GM12865 (cell line): ENCODE measurements at regions not wholly inside any gene's neighbourhood (a gene's known extent, or its start where the extent isn't known, plus 50 kb on each side); places are given as distances from the start of the nearest gene placed in this dataset.

Experiments used
- DNase-seq: peaks from one replicate; pipeline ENCODE4 v3.0.0; 2010; ENCODE audit warnings: low read depth
- H3K4me3 ChIP-seq: 2 replicates; pipeline ENCODE4 v1.5.1; 2011; ENCODE audit warnings: mild to moderate bottlenecking, low read depth, low read length, control low read depth
- CTCF ChIP-seq: IDR thresholded peaks from 2 replicates; pipeline ENCODE4 v1.5.1; 2011; ENCODE audit warnings: low read length, control low read depth, low read depth, inconsistent platforms; ENCODE audit not compliant: insufficient read depth; ENCODE audit errors: missing control alignments

DNA sequence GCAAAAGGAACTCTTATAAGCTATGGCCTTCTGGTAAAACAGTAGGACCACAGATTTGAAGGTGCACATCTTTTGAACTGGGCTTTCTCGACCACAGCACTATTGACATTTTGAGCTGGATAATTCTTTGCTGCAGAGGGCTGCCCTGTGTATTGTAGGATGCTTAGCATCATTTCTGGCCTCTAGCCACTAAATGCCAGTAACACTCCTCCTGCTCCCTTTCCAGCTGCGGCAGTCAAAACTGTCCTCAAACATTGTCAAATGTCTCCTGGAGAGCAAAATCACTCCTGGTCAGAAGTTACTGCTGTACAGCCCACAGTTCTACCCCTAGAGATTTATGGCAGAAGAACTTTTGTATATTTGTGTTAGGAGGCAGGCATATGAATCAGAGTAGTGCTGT lies 836.7 kb downstream of the PLA2G4A start:
- no peak overlapping the region for H3K4me3 ChIP-seq
- no peak for TF ChIP-seq CTCF
- DNase-seq = no peak

DNA sequence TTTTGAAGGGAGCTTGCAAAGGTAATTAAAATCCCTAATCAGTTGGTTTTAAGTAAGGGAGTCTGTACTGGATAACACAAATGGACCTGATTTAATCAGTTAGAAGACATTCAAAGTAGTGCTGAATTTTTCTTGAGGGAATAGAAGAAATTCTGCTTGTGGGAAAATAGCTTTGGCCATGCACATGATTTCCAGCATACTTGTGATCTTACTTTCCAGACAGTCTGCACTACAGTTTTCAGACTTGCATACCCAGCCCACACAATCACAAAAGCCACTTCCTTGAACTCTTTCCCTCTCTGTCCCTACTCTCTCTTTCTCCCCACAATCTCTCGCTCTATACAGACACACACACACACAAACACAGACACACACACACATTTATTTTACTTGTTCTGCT lies 852.1 kb downstream of the PLA2G4A start:
- no peak overlapping the region for H3K4me3 ChIP-seq
- TF ChIP-seq CTCF = no peak
- DNase-seq = no peak

GRCh38 chr1:187682112-187682511 lies 853.4 kb downstream of the PLA2G4A start:
- no peak overlapping the region for H3K4me3 ChIP-seq
- no peak for DNase-seq
- no peak for TF ChIP-seq CTCF

GRCh38 chr1:187685333-187685732 lies 856.6 kb downstream of the PLA2G4A start:
- no peak for TF ChIP-seq CTCF
- no peak overlapping the region for H3K4me3 ChIP-seq
- no peak for DNase-seq

DNA sequence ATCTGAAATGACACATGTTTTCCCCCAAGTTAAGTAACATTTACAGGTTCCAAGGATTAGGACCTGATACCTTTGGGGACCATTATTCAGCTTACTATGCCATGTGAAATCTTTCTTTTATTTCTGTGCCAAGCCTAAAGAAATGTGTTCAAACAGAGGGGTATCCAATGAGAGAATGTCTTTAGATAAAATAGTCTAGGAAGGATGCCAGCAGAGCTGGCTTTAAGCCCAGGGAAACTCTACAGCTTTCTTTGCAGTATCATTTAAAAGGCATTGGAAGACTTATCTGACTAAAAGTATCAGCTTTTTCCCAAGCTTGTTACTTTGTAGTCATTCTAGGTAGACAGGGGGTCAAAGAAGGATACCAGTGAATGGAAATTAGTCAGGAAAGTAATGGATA lies 860.4 kb downstream of the PLA2G4A start:
- no peak for TF ChIP-seq CTCF
- DNase-seq = no peak
- no peak overlapping the region for H3K4me3 ChIP-seq

GRCh38 chr1:187691439-187691838 lies 862.7 kb downstream of the PLA2G4A start:
- DNase-seq = no peak
- TF ChIP-seq CTCF = no peak
- H3K4me3 ChIP-seq = no peak overlapping the region

- H3K4me3 ChIP-seq = no peak overlapping the region
- no peak for DNase-seq
- TF ChIP-seq CTCF = no peak
These were observed 864.0 kb downstream of the PLA2G4A start for GRCh38 chr1:187692799-187693198.
